ENCODE measurements at regions not wholly inside any gene's neighbourhood (a gene's known extent, or its start where the extent isn't known, plus 50 kb on each side); places are given as distances from the start of the nearest gene placed in this dataset.

- no peak for TF ChIP-seq EZH2 (IDR thresholded peaks at IDR 0.05)
- no peak for TF ChIP-seq SRF (IDR thresholded peaks at IDR 0.05; ENCODE audit: low read depth)
- TF ChIP-seq, protein P1, sequence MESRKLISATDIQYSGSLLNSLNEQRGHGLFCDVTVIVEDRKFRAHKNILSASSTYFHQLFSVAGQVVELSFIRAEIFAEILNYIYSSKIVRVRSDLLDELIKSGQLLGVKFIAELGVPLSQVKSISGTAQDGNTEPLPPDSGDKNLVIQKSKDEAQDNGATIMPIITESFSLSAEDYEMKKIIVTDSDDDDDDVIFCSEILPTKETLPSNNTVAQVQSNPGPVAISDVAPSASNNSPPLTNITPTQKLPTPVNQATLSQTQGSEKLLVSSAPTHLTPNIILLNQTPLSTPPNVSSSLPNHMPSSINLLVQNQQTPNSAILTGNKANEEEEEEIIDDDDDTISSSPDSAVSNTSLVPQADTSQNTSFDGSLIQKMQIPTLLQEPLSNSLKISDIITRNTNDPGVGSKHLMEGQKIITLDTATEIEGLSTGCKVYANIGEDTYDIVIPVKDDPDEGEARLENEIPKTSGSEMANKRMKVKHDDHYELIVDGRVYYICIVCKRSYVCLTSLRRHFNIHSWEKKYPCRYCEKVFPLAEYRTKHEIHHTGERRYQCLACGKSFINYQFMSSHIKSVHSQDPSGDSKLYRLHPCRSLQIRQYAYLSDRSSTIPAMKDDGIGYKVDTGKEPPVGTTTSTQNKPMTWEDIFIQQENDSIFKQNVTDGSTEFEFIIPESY (IDR thresholded peaks at IDR 0.05; ENCODE audit: extremely low read depth, insufficient replicate concordance, low read length): no peak
- TF ChIP-seq, protein P2, sequence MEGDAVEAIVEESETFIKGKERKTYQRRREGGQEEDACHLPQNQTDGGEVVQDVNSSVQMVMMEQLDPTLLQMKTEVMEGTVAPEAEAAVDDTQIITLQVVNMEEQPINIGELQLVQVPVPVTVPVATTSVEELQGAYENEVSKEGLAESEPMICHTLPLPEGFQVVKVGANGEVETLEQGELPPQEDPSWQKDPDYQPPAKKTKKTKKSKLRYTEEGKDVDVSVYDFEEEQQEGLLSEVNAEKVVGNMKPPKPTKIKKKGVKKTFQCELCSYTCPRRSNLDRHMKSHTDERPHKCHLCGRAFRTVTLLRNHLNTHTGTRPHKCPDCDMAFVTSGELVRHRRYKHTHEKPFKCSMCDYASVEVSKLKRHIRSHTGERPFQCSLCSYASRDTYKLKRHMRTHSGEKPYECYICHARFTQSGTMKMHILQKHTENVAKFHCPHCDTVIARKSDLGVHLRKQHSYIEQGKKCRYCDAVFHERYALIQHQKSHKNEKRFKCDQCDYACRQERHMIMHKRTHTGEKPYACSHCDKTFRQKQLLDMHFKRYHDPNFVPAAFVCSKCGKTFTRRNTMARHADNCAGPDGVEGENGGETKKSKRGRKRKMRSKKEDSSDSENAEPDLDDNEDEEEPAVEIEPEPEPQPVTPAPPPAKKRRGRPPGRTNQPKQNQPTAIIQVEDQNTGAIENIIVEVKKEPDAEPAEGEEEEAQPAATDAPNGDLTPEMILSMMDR (IDR thresholded peaks at IDR 0.05 in 2 of 3, conservative IDR thresholded peaks at IDR 0.05 in 1 of 3; ENCODE audit: borderline replicate concordance in 1 of 3, insufficient read depth in 1 of 3, low read depth in 2 of 3, low read length in 2 of 3): no peak
- TF ChIP-seq, protein P3, sequence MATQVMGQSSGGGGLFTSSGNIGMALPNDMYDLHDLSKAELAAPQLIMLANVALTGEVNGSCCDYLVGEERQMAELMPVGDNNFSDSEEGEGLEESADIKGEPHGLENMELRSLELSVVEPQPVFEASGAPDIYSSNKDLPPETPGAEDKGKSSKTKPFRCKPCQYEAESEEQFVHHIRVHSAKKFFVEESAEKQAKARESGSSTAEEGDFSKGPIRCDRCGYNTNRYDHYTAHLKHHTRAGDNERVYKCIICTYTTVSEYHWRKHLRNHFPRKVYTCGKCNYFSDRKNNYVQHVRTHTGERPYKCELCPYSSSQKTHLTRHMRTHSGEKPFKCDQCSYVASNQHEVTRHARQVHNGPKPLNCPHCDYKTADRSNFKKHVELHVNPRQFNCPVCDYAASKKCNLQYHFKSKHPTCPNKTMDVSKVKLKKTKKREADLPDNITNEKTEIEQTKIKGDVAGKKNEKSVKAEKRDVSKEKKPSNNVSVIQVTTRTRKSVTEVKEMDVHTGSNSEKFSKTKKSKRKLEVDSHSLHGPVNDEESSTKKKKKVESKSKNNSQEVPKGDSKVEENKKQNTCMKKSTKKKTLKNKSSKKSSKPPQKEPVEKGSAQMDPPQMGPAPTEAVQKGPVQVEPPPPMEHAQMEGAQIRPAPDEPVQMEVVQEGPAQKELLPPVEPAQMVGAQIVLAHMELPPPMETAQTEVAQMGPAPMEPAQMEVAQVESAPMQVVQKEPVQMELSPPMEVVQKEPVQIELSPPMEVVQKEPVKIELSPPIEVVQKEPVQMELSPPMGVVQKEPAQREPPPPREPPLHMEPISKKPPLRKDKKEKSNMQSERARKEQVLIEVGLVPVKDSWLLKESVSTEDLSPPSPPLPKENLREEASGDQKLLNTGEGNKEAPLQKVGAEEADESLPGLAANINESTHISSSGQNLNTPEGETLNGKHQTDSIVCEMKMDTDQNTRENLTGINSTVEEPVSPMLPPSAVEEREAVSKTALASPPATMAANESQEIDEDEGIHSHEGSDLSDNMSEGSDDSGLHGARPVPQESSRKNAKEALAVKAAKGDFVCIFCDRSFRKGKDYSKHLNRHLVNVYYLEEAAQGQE (IDR thresholded peaks at IDR 0.05; ENCODE audit: low read depth): no peak
- TF ChIP-seq SP1 (IDR thresholded peaks at IDR 0.05; ENCODE audit: low read depth): no peak
- no peak for TF ChIP-seq ZFX (IDR thresholded peaks at IDR 0.05)
- no peak for TF ChIP-seq CEBPB (IDR thresholded peaks at IDR 0.05; ENCODE audit: low read depth)
- TF ChIP-seq CBX3 (IDR thresholded peaks at IDR 0.05; ENCODE audit: low read depth): no peak
- Histone ChIP-seq H3K36me3 (ENCODE audit: control insufficient read depth in 1 of 2, insufficient read depth in 2 of 2, low read length in 2 of 2) (no peaks in the 10 kb centered on the region), H3K9me3 (ENCODE audit: control insufficient read depth in 1 of 2, insufficient read depth in 1 of 2, low read depth in 1 of 2, low read length in 2 of 2) (no peaks in the 10 kb centered on the region), H3K4me3 (replicated peaks in 1 of 2; ENCODE audit: low read depth in 1 of 2, low read length in 2 of 2) (no peak overlapping the region), H3K4me1 (ENCODE audit: control insufficient read depth in 1 of 2, insufficient read depth in 2 of 2, low read length in 2 of 2) (no peaks in the 10 kb centered on the region), H2AFZ (ENCODE audit: low read depth, low read length, poor library complexity, severe bottlenecking) (no peak overlapping the region), H3K9ac (ENCODE audit: low read length) (no peak overlapping the region), H4K20me1 (ENCODE audit: insufficient read depth) (no peaks in the 10 kb centered on the region), H3K27me3 (ENCODE audit: insufficient read depth, low read length) (peaks cover 52% of the 10 kb centered on the region), H3K9me2 (ENCODE audit: insufficient read depth) (no peaks in the 10 kb centered on the region), H3K27ac (ENCODE audit: low read depth, low read length) (no peak overlapping the region), H3K79me2 (ENCODE audit: insufficient read depth, low read length) (no peaks in the 10 kb centered on the region), H3K4me2 (ENCODE audit: low read length) (no peak overlapping the region)
- CTCF ChIA-PET: no interaction called here
- ATAC-seq: no peak
- intact Hi-C loops (cut with micrococcal nuclease): no loop called here
- DNase-seq (ENCODE audit: low read depth, low spot score): no peak
- RAD21 ChIA-PET (ENCODE audit: low non-redundant PET in 1 of 2, low total read pairs in 2 of 2, uncharacterized antibody in 2 of 2, unreplicated experiment in 2 of 2): no interaction called here
- POLR2A ChIA-PET: no interaction called here
- BruUV-seq (replicated peaks): no TSS peak
These were observed 242.1 kb upstream of the DAPK1 start for GRCh38 chr9:87255431-87256155.

Data from HCT116 (cell line).